PC-3 (cell line): ENCODE measurements at regions not wholly inside any gene's neighbourhood (a gene's known extent, or its start where the extent isn't known, plus 50 kb on each side); places are given as distances from the start of the nearest gene placed in this dataset.

Experiments
- EZH2 ChIP-seq: fragments of 300-600 bp; sonication (generic); IDR thresholded peaks from one replicate; pipeline ENCODE4 v1.6.1; 2017; ENCODE audit warnings: antibody characterized with exemption, mild to moderate bottlenecking, low read length; ENCODE audit not compliant: unreplicated experiment
- EZH2phosphoT487 ChIP-seq: fragments of 300-600 bp; sonication (generic); IDR thresholded peaks from 2 replicates; pipeline ENCODE4 v1.6.1; 2018; ENCODE audit warnings: mild to moderate bottlenecking, antibody characterized with exemption, low read length, borderline replicate concordance
- TF ChIP-seq, protein P1 (sequence below): fragments of 300-600 bp; sonication (generic); conservative IDR thresholded peaks from 2 replicates; pipeline ENCODE4 v1.5.1; 2017; ENCODE audit warnings: antibody characterized with exemption, low read depth, mild to moderate bottlenecking, low read length

GRCh38 chr10:33899578-33900531 lies 565.4 kb upstream of the NRP1 start:
- TF ChIP-seq EZH2 (no peak), EZH2phosphoT487 (no peak)
- TF ChIP-seq, protein P1, sequence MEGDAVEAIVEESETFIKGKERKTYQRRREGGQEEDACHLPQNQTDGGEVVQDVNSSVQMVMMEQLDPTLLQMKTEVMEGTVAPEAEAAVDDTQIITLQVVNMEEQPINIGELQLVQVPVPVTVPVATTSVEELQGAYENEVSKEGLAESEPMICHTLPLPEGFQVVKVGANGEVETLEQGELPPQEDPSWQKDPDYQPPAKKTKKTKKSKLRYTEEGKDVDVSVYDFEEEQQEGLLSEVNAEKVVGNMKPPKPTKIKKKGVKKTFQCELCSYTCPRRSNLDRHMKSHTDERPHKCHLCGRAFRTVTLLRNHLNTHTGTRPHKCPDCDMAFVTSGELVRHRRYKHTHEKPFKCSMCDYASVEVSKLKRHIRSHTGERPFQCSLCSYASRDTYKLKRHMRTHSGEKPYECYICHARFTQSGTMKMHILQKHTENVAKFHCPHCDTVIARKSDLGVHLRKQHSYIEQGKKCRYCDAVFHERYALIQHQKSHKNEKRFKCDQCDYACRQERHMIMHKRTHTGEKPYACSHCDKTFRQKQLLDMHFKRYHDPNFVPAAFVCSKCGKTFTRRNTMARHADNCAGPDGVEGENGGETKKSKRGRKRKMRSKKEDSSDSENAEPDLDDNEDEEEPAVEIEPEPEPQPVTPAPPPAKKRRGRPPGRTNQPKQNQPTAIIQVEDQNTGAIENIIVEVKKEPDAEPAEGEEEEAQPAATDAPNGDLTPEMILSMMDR: no peak
